DOHH2 (cell line): ENCODE measurements at regions not wholly inside any gene's neighbourhood (a gene's known extent, or its start where the extent isn't known, plus 50 kb on each side); places are given as distances from the start of the nearest gene placed in this dataset.

Experiments used
- CTCF ChIP-seq: fragments of 200-600 bp; sonication (generic); IDR thresholded peaks from one replicate; pipeline ENCODE4 v1.5.1; 2014; ENCODE audit warnings: antibody characterized with exemption, mild to moderate bottlenecking, low read depth, low read length; ENCODE audit not compliant: poor library complexity, severe bottlenecking
- EZH2phosphoT487 ChIP-seq: fragments of 200-600 bp; sonication (generic); IDR thresholded peaks from 2 replicates; pipeline ENCODE4 v1.6.1; 2017; ENCODE audit warnings: borderline replicate concordance, mild to moderate bottlenecking, antibody characterized with exemption, low read length, moderate library complexity, mixed read lengths

- no peak for TF ChIP-seq CTCF
- TF ChIP-seq EZH2phosphoT487, result no peak
Observed at GRCh38 chr9:79053598-79053997, 518.2 kb upstream of the TLE4 start.
